Hepatocyte (in vitro differentiated cells): ENCODE measurements at regions not wholly inside any gene's neighbourhood (a gene's known extent, or its start where the extent isn't known, plus 50 kb on each side); places are given as distances from the start of the nearest gene placed in this dataset.

Experiments
- EZH2 ChIP-seq: fragments of 200-600 bp; sonication (generic); IDR thresholded peaks from 2 replicates; pipeline ENCODE4 v1.6.1; 2016; ENCODE audit warnings: antibody characterized with exemption, mild to moderate bottlenecking, borderline replicate concordance
- EZH2phosphoT487 ChIP-seq: fragments of 200-600 bp; sonication (generic); IDR thresholded peaks from one replicate; pipeline ENCODE4 v1.6.1; 2018; ENCODE audit warnings: antibody characterized with exemption, mild to moderate bottlenecking, low read depth, moderate library complexity; ENCODE audit not compliant: unreplicated experiment, severe bottlenecking
- TF ChIP-seq, protein P1 (sequence below): fragments of 200-600 bp; sonication (generic); IDR thresholded peaks from 2 replicates; pipeline ENCODE4 v1.5.1; 2016; ENCODE audit warnings: antibody characterized with exemption, mild to moderate bottlenecking; ENCODE audit not compliant: poor library complexity

DNA sequence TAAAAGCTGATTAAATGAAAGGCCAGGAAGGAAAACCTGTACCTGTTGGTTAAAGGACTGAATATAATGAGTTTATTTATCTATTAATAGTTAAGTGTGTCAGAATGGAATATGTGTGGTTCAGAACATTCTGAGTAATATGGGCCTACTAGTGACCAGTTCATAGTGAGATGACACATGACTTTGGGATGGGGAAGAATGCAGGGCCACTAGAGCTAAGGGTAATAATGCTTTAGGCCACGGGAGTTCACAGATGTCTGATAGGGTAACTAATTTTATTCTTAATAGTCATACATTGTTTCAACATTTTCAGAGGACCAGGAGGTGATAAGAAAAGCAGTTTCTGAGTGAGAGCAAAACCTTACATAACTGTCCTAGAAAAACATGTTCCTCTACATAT is 247.8 kb upstream of the OR4E1 start:
- TF ChIP-seq, protein P1, sequence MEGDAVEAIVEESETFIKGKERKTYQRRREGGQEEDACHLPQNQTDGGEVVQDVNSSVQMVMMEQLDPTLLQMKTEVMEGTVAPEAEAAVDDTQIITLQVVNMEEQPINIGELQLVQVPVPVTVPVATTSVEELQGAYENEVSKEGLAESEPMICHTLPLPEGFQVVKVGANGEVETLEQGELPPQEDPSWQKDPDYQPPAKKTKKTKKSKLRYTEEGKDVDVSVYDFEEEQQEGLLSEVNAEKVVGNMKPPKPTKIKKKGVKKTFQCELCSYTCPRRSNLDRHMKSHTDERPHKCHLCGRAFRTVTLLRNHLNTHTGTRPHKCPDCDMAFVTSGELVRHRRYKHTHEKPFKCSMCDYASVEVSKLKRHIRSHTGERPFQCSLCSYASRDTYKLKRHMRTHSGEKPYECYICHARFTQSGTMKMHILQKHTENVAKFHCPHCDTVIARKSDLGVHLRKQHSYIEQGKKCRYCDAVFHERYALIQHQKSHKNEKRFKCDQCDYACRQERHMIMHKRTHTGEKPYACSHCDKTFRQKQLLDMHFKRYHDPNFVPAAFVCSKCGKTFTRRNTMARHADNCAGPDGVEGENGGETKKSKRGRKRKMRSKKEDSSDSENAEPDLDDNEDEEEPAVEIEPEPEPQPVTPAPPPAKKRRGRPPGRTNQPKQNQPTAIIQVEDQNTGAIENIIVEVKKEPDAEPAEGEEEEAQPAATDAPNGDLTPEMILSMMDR, result no peak
- TF ChIP-seq EZH2 (no peak), EZH2phosphoT487 (no peak)
